B cell (primary cell): ENCODE measurements at regions not wholly inside any gene's neighbourhood (a gene's known extent, or its start where the extent isn't known, plus 50 kb on each side); places are given as distances from the start of the nearest gene placed in this dataset.

Experiments
- ATAC-seq: fragments of 200-7000 bp; cut with Tn5 transposase; one replicate; pipeline ENCODE4 v1.10.0; 2021; ENCODE audit warnings: low read depth, mild to moderate bottlenecking, moderate number of reproducible peaks, moderate library complexity
- CTCF ChIA-PET: fragments of 350-600 bp; sonication (Branson Sonifier 250); formaldehyde crosslinking; loops from one replicate; lab custom pipeline; 2021; ENCODE audit warnings: antibody characterized with exemption, inconsistent platforms; lab: Charles Lee
- POLR2A ChIA-PET: fragments of 350-600 bp; sonication (Branson Sonifier 250); formaldehyde crosslinking; loops from one replicate; lab custom pipeline; 2021; ENCODE audit warnings: antibody characterized with exemption; lab: Charles Lee
- DNase-seq: peaks from one replicate; pipeline ENCODE4 v3.0.0; 2013
- H2AFZ ChIP-seq: 2 replicates; pipeline ENCODE4 v1.6.1; 2012; ENCODE audit warnings: mild to moderate bottlenecking, low read depth, low read length; ENCODE audit not compliant: insufficient read depth, poor library complexity, severe bottlenecking
- H3K27ac ChIP-seq, 2 donors: 1 replicate in 1 of 2; 2 replicates in 1 of 2; pipeline ENCODE4 v1.5.1; 2012 to 2013; ENCODE audit warnings: low read length in 2 of 2, mild to moderate bottlenecking in 2 of 2, moderate library complexity in 1 of 2
- H3K27me3 ChIP-seq, 4 experiments: fragments of 200-600 bp in 1 of 4; sonication (generic) in 1 of 4; replicated peaks in 1 of 4; 1 replicate in 2 of 4; 2 replicates in 2 of 4; pipeline versions ENCODE4 v1.6.1 to v1.7.0; 2013 to 2016; ENCODE audit warnings: low read length in 3 of 4, mild to moderate bottlenecking in 2 of 4, mixed read lengths in 1 of 4, moderate library complexity in 1 of 4; ENCODE audit not compliant: insufficient read depth in 4 of 4, control insufficient read depth in 3 of 4; ENCODE audit errors: control extremely low read depth in 1 of 4
- H3K36me3 ChIP-seq, 2 experiments: replicated peaks in 1 of 2; 1 replicate in 1 of 2; 2 replicates in 1 of 2; pipeline versions ENCODE4 v1.6.1 to v1.7.1; 2013; ENCODE audit warnings: low read length in 1 of 2; ENCODE audit not compliant: insufficient read depth in 2 of 2, control insufficient read depth in 1 of 2; ENCODE audit errors: control extremely low read depth in 1 of 2, extremely low read depth in 1 of 2
- H3K4me1 ChIP-seq, 2 donors: fragments of 200-600 bp in 1 of 2; sonication (generic) in 1 of 2; 1 replicate in 1 of 2; 2 replicates in 1 of 2; pipeline versions ENCODE4 v1.5.1 to v1.6.1; 2013 to 2017; ENCODE audit warnings: low read length in 2 of 2; ENCODE audit not compliant: control insufficient read depth in 2 of 2, insufficient read depth in 2 of 2
- H3K4me2 ChIP-seq: replicated peaks from 2 replicates; pipeline ENCODE3; 2012; ENCODE audit warnings: mild to moderate bottlenecking, low read depth, low read length; ENCODE audit not compliant: poor library complexity, severe bottlenecking
- H3K4me3 ChIP-seq, 5 experiments: fragments of 200-600 bp in 1 of 5; sonication (generic) in 1 of 5; 1 replicate in 3 of 5; 2 replicates in 2 of 5; pipeline versions ENCODE4 v1.5.1 to v1.7.0; 2011 to 2016; ENCODE audit warnings: low read length in 4 of 5, mild to moderate bottlenecking in 4 of 5, low read depth in 2 of 5, control low read depth in 1 of 5, moderate library complexity in 1 of 5; ENCODE audit not compliant: insufficient read depth in 1 of 5; ENCODE audit errors: control extremely low read depth in 1 of 5, extremely low read depth in 1 of 5
- H3K79me2 ChIP-seq: fragments of 200-600 bp; sonication (generic); one replicate; pipeline ENCODE4 v1.6.0; 2016; ENCODE audit warnings: low read length; ENCODE audit not compliant: control insufficient read depth, insufficient read depth
- H3K9ac ChIP-seq: fragments of 200-600 bp; sonication (generic); 2 replicates; pipeline ENCODE4 v1.6.1; 2017; ENCODE audit warnings: mild to moderate bottlenecking, low read length, moderate library complexity
- H3K9me3 ChIP-seq, 3 donors: one replicate each; pipeline versions ENCODE4 v1.6.1 to v1.7.1; 2013; ENCODE audit warnings: low read length in 2 of 3; ENCODE audit not compliant: control insufficient read depth in 2 of 3, insufficient read depth in 1 of 3; ENCODE audit errors: control extremely low read depth in 1 of 3
- H4K20me1 ChIP-seq: 2 replicates; pipeline ENCODE4 v1.6.0; 2012; ENCODE audit warnings: mild to moderate bottlenecking, low read length; ENCODE audit not compliant: insufficient read depth, control insufficient read depth, poor library complexity, severe bottlenecking
- H3K27ac Mint-ChIP-seq: one replicate; pipeline ENCODE4 v1.8.0; 2021; ENCODE audit warnings: mixed read lengths
- H3K27me3 Mint-ChIP-seq: one replicate; pipeline ENCODE4 v1.8.0; 2021; ENCODE audit warnings: mixed read lengths
- H3K4me1 Mint-ChIP-seq: one replicate; pipeline ENCODE4 v1.8.0; 2021; ENCODE audit warnings: mixed read lengths
- H3K4me3 Mint-ChIP-seq: one replicate; pipeline ENCODE4 v1.8.0; 2021; ENCODE audit warnings: mixed read lengths
- H3K9me3 Mint-ChIP-seq: one replicate; pipeline ENCODE4 v1.8.0; 2022; ENCODE audit warnings: mixed read lengths; ENCODE audit not compliant: insufficient read depth
- CTCF ChIP-seq: fragments of 200-600 bp; IDR thresholded peaks from one replicate; pipeline ENCODE4 v1.8.0; 2022; ENCODE audit warnings: antibody characterized with exemption, mild to moderate bottlenecking
- EZH2 ChIP-seq: IDR thresholded peaks from 2 replicates; pipeline ENCODE4 v1.6.1; 2012; ENCODE audit warnings: borderline replicate concordance, low read depth, mild to moderate bottlenecking, moderate library complexity, low read length; ENCODE audit not compliant: insufficient read depth, poor library complexity, severe bottlenecking
- WGBS: methylation state at CpG from one replicate; pipeline ENCODE4 v1.1.5; 2013; ENCODE audit warnings: missing lambda C conversion rate; ENCODE audit not compliant: insufficient coverage; 5-methylcytosine and 5-hydroxymethylcytosine counted together
- intact Hi-C: fragments of 100-400 bp; cut with micrococcal nuclease; formaldehyde crosslinking; loops from one replicate; pipeline ENCODE4 v1.10.0; 2022

GRCh38 chr6:163789199-163789810 is 374.8 kb downstream of the QKI start:
- no peaks in the 10 kb centered on the region for H3K9me3 Mint-ChIP-seq
- H3K27ac Mint-ChIP-seq, result no peak overlapping the region
- Histone ChIP-seq H3K9ac (no peak overlapping the region), H3K4me3 (no peak overlapping the region), H3K27me3 (no peaks in the 10 kb centered on the region), H3K36me3 (no peaks in the 10 kb centered on the region), H4K20me1 (no peaks in the 10 kb centered on the region), H3K27ac (no peak overlapping the region), H2AFZ (no peak overlapping the region), H3K79me2 (no peaks in the 10 kb centered on the region), H3K4me2 (no peak overlapping the region), H3K4me1 (no peaks in the 10 kb centered on the region), H3K9me3 (no peaks in the 10 kb centered on the region)
- H3K4me1 Mint-ChIP-seq, result no peaks in the 10 kb centered on the region
- intact Hi-C loops, result no loop called here
- no peak for DNase-seq
- 76% methylated on average over 5 of the region's 5 CpGs for WGBS
- ChIA-PET POLR2A (no interaction called here), CTCF (no interaction called here)
- ATAC-seq, result no peak
- H3K4me3 Mint-ChIP-seq, result no peak overlapping the region
- TF ChIP-seq CTCF (no peak), EZH2 (no peak)
- peaks cover 3% of the 10 kb centered on the region for H3K27me3 Mint-ChIP-seq

- no peaks in the 10 kb centered on the region for H3K79me2 ChIP-seq
- no peak overlapping the region for H2AFZ ChIP-seq
- no peaks in the 10 kb centered on the region for H3K9me3 ChIP-seq
- Mint-ChIP-seq H3K27ac (no peak overlapping the region), H3K4me3 (no peak overlapping the region), H3K9me3 (no peaks in the 10 kb centered on the region), H3K4me1 (peaks cover 9% of the 10 kb centered on the region), H3K27me3 (no peaks in the 10 kb centered on the region)
- H3K27me3 ChIP-seq, result no peaks in the 10 kb centered on the region
- intact Hi-C loops, result no loop called here
- H3K4me1 ChIP-seq, result peaks cover 8 to 10% of the 10 kb centered on the region in 2 donors
- no peak for ATAC-seq
- no peak for TF ChIP-seq CTCF
- no peak for TF ChIP-seq EZH2
- ChIA-PET CTCF (no interaction called here), POLR2A (no interaction called here)
- H3K4me3 ChIP-seq, result no peak overlapping the region
- WGBS, result no CpG with 5 or more reads among the region's 2 CpGs
- DNase-seq, result no peak
- H3K36me3 ChIP-seq, result no peaks in the 10 kb centered on the region
- no peak overlapping the region for H3K9ac ChIP-seq
- H3K4me2 ChIP-seq, result no peak overlapping the region
- no peak overlapping the region for H3K27ac ChIP-seq
- H4K20me1 ChIP-seq, result no peaks in the 10 kb centered on the region
Measured at GRCh38 chr6:163786995-163787671, 372.6 kb downstream of the QKI start.
